GM19240 (cell line): ENCODE measurements at regions not wholly inside any gene's neighbourhood (a gene's known extent, or its start where the extent isn't known, plus 50 kb on each side); places are given as distances from the start of the nearest gene placed in this dataset.

Experiments used
- DNase-seq: peaks from one replicate; pipeline ENCODE4 v3.0.0; 2011; ENCODE audit warnings: low spot score; ENCODE audit not compliant: insufficient read length

DNA sequence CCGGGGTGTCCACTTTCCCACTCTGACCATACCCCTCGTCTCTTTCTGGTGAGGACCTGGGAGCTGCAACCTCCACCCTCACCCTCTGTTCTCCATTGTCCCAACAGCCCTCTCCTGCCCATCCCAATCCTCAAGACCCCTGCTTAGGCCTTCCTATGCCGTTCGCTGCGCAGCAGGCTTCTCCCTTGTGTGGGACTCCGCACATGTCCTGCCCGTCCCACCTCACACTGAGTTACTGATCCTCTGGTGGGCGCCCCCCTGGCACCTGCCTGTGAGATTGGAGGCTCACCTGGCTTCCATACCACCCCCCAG lies 119.5 kb upstream of the SNTG2 start:
- no peak for DNase-seq

DNA sequence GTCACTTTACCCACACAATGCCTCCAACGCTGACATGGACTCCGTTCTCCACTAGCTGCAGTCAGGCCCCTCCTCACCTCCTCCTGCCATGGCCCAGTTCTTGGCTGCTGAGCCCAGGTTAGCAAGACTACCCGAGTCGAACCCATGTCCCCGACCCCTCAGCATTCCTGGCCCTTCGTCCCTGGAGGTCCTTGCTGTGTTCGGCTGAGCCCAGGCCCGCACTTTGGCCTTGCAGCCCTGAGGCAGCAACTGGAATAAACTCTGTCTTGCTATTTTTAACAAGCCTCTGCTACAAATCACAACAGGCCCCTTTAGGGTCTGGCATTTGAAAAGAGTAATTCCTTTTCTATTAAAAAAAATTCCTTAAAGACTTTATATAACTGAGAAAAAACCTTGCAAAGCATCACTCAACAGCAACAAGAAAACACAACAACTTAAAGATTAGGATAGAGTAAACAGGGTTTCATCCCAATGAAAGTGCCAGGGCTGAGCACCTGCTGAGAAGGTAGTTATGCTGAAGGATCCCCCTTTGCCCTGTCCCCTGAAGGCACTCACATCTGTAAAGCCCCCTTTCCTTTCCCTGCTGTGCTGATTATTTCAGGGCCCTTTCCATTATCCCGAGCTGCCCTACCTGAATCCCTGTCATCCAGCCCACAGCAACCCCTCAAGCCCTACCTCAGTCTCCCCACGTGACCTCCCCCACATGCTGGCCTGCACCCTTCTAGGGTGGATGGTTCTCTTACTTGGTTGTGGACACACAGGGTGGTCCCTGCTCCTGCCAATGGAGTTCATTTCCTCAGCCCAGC lies 120.0 kb upstream of the SNTG2 start:
- no peak for DNase-seq

DNA sequence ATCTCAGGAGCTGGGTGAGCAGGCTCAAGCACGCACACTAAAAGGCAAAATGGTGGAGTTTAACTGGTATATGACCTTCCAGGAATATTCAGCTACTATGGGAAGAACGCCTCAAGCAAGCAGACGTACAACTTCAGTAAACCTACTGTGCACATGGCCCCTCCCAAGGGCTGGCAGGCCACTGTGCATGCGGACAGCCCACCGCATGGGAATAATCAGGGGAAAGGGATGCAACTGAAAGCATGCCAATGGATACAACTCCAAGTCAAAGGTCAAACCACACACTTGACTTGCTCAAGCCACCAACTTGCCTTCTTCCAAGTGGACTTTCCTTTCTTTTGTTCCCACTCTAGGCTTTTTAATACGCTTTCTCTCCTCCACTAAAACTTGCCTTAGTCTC lies 121.6 kb upstream of the SNTG2 start:
- DNase-seq, result no peak

DNA sequence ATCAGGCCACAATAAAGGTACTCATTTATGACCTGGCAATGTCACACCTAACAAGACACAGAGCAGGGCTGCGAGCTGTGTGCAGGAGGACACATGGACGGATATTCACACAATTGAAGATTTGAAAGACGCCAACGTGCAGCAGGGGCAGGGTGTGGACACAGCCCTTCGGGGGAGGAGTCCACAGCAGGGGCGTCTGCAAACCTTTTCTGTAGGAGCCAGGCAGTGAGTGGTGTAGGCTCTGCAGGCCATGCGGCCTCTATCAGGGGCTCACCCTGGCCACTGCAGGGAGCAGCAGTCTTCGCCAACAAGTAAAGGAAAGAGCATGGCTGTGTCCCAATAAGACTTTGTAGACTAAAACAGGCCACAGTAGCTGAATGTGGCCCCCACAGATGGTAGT lies 125.7 kb upstream of the SNTG2 start:
- DNase-seq, result no peak

DNA sequence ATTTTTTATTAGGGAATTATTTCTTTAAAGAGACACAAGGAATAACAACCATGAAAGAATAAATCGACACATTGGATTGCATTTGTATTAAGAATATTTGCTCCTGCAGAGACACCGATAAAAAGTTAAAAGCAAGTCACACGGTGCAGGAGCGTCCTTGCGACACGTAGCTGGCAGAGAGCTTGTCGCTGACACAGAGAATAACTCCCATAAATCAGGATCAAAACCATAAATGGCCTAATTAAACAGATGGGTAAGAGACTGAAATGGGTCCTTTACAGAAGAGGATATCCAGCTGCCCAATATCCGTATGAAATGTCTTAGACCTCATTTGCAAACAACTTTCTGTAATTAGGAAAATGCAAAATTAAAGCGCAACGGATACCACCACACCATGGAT lies 126.1 kb upstream of the SNTG2 start:
- DNase-seq, result no peak

DNA sequence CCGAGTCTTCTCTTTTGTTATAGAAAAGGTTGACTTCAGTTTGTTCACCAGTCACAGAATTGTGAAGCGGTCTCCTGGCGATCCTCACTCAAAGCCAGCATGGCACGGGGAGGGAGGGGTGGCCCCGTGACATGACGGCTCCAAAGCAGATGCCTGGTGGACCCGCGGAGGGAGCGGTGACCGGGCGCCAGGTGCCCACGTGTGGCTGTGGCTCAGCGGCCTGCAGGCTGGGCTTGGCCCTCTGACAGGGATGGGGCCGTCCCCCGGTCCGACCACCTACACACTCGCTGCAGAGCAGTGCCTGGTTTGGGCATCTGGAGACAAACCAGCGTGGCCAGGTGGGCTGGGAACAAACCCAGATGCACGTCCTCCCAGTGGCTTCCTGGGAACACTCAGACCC lies 129.1 kb upstream of the SNTG2 start:
- DNase-seq, result no peak

DNA sequence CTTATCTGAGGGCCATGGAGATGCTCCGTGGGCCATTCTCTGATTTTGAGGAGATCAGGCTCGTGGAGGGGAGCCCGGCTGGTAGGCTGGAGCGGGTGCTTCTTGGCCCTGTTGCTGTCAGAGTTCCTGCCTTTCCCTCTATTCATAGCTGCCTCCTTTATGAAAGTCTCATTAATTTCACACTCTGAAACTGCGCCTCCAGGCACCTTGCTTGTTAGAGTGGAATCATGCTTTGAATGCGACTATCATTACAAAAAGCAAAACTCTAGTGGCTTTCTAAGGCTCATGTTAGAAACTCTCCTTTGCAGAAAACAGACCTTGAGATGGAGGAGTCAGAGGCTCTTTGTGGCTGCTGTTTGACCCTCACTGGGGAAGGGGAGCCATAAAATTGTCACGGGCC lies 131.0 kb upstream of the SNTG2 start:
- DNase-seq, result no peak

DNA sequence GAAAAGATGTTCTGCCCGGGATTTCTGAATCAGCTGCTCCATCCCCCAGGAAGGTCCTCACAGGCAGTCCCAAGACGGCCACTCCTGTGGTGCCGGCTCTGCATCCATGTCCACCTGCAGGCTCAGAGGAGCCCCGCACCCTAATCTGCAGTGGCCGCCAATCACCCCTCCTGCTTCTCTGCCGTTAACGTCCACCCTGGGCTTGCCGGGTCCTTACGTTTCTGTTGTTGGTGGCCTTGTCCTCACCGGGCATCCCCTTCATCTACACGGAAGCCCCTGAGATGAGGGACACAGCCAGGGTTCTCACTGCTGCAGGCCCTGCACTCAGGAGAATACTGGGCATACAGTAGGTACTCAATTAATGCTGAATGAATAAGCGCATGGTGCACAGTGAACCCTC lies 131.5 kb upstream of the SNTG2 start:
- no peak for DNase-seq

DNA sequence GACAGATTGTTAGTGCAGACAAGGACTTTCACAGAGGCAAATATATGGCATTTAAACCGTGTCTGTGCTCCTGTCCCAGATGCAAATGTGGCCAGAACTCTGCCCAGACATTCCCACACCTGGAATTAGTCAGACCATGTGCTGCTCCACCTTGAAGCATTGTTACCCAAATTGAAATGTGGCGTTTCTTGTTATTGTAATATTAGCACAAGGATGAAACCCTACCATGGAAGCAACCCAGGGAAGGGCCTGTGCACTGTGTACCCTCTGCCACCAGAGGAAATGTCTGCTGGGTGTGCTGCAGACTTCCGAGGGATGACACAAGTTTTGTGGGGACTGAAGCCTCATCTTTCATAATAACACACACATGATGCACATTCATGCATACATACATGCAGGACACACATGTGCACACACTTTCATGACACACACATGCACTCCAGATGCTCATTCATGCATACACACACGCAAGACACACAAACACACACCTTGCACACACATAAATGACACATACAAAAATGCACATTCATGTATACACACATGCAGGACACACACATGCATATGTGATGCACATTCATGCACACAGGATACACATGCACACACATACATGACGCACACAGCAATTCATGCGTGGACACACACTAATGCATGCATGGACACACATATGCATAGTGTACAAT lies 133.2 kb upstream of the SNTG2 start:
- DNase-seq, result no peak

DNA sequence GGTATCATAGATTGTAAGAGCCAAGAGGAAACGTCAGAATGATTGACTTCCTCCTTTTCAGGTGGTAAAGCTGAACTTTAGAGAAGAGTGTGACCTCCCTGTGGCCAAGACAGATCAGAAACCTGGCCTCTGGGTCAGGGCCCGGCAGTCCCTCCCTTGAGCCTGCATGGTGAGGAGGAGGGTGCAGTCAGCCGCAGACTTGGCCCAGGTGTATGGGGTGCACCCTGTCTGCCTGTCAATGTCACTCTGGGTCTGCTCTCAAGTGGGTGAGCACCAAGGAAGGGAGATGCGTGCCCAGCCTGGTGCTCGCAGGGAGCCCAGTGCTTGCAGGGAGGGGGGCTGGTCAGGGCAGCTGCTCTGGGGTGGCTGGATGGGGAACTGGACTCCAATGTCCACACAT lies 134.4 kb upstream of the SNTG2 start:
- DNase-seq, result no peak

DNA sequence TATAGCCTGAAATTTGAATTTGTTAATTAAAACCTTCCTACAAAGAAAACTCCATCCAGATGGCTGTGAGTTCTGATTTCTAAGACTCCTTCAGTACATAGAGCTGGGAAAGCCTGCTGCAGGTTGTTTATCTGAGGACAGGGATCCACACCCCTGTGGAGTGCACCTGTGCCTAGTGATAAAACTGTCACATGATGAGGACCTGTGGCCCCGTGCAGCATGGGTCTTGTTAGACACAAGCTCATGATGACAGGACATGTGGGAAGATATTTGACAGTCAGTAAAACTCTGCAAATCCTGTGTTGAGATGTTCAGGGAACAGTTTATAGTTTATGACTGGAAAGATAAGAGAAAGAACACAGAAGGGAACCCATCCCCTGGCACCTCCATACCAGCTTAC lies 133.2 kb upstream of the TMEM18 start:
- no peak for DNase-seq

DNA sequence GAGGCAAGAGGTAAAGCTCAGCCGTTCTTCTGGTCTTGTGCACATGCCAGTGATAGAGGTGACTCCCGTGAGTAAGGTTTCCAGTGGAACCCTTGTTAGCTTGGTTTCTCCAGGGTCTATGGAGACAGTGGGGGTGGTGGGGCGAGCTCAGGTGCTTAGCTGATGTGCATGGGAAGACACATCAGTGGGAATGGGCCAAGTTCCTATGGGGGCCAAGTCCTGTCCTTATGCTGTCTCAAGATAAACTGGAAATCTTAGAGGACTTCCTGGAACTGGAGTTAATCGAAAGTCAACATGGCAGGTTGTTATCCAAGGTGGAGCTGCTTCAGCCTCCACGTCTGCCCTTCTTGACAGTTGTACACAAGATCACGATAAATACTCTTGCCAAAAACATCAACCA lies 130.1 kb upstream of the TMEM18 start:
- no peak for DNase-seq

DNA sequence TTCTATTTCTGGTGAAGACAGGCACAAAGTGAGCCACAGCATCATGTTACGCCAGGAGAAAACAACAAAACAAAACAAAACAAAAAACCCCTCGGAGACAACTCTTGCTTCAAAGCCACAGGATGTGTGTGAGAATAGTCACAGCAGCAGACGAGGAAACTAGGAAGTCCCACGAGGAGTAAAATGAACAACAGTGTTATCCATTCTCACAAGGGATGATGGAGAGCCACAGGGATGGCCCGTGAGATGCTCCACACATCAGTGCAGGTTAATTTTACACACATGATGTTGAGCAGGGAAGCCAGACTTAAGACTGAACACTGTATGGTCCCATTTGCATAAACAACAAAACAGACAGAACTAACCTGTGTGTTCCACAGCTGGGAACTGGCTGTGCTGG lies 128.5 kb upstream of the TMEM18 start:
- DNase-seq, result no peak

DNA sequence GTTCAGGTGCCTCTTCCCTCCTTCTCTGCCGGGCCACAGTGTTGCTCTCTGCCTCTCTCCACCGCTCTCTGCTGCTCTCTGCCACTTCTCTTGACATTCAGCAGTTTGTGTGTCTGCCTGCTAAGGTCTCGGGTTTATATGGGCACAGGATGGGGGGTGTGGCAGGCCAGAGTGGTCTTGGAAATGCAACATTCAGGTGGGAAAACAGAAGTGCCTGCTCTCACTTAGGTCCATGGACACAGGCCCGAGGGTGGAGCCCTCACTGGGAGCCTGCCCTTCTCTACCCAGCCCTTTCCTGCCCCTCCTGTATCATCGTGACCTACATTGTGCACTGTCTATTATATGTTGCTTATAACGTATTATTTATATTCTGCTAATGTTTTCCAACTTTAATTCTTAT lies 120.8 kb upstream of the TMEM18 start:
- no peak for DNase-seq

DNA sequence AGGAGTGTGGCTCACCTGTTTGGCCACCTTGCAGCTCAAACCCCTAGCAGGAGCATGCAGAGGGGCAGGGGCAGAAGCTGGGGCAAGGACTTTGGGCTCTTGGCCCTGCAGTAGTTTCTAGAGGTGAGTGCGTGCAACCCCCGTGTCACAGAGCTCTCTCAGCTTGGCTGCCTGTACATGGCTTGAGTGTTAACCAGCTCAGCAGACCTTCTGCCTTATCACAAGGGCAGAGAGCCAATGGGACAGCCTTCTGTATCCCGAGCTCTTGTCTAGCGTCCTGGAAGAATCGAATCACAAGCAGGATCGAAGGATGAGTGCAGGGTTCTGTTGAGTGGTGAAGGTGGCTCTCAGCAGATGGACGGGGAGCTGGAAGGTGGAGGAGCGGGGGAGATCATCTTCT lies 120.3 kb upstream of the TMEM18 start:
- DNase-seq, result no peak

DNA sequence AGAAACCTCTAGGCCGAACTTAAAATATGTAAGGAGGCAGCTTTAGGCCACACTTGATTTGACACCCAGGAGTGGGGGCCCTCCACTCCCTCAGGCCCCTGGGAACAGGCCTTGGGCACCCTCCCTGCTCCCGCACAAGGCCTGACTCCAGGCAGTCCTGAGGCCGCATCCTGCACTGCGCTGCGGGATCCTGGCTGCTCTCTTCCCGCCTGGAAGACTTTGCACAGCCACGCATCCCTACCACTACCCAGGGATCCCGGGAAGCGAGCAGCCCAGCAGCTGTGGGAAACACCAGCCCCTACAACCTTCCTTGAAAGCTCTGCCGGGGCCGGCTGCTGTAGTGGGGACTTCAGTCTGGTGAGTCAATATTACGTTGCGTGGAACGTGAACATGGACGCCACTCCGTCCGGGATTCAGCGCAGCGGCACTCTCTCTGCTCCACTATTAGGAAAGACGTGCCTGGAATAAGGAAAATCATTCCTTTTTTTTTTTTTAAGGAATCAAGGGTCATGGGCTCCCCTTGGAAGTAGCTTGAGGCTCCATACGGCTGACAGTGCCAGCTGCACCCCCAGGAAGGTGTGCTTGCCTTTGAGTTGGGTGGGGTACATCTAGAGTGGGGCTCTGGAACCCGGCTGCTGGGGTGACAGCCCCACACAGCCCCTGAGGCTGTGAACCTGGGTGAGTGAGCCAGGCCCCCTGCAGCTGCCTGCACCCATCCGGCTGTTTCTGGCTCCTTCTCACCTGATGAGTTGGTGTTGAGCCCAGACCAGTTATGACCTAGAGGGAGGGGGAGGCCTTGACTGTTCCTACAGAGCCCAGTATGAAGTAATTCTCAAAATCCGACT lies 119.2 kb upstream of the TMEM18 start:
- DNase-seq, result no peak

DNA sequence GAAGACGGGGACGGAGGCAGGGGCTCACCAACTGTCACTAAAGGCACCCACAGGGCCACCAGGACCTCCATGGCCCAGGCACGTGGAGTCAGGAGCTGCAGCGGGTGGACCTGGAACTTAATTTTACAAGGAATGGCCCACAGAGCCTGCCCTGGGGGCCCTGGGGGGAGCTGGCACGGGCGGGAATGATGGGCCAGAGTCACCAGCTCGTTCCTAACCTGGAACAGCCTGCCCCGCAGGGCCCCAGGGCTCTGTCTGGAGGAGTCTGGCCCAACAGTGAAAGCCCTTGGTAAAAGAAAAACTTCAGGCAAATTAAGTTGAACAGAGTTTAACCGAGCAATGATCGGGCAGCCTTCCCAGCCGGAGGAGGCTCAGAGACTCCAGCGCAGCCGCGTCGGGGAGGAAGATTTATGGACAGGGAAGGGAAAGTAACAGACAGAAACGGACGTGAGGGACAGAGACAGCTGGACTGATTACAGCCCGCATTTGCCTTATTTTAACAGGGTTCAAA lies 118.4 kb upstream of the TMEM18 start:
- DNase-seq, result no peak

DNA sequence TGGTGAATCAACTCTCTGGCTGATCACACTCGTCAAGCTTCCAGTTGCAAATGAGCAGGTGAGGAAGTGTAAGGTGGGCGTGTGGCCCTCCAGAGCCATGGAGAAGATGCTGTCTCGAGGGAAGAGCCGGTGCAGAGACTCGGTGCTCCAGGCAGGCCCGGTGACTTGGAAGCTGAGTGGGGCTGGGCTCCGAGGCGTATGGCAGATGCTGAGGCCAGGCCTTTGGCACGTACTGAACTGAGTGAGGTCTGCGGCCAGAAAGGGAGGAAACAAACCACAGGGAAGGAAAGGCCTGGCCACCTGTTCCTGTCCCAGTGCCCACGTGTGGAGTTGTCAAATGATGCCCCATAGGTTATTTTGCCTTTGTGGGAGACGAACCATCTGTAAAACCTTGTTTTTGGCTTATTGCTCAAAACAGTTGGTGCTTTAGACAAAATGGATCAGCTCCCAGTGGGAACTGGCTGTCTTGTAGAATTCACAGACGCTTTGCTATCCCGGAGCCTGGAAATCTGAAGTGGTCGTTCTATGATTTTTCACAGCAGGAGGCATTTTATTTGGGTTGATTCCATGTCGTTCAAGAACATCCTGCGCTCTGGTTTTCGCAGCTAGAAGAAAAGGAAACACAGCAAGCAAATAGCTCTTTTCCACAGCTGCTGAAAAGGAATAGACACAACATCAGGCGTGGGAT lies 117.5 kb upstream of the TMEM18 start:
- DNase-seq, result no peak

DNA sequence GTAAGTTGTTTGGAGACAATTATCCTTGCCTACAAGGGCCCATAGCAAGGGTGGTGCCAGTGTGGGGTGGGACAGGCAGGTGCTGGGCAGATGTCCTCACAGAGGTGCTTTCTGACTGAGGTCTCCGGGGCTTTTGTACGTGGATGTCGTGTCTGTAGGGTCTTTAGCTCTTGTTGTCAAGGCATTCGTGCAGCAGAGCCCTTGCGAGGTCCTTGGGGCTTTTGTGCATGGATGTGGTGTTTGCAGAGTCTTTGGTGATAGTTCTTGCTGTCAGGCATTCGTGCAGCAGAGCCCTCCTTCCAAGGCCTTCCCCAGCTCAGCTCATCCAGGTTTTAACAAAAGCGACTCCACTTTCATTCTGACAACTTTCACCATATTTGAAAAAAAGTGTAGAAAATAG lies 116.0 kb upstream of the TMEM18 start:
- DNase-seq, result no peak

DNA sequence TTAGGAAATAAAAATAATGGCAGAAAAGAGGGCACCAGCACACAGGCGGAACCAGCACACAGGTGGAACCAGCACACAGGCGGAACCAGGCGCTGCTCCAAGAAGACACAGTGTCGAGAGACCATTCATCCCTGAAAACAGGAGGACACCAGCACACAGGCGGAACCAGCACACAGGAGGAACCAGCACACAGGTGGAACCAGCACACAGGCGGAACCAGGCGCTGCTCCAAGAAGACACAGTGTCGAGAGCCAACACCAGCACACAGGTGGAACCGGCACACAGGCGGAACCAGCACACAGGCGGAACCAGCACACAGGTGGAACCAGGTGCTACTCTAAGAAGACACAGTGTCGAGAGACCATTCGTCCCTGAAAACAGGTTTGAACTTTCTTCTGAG lies 115.5 kb upstream of the TMEM18 start:
- no peak for DNase-seq

DNA sequence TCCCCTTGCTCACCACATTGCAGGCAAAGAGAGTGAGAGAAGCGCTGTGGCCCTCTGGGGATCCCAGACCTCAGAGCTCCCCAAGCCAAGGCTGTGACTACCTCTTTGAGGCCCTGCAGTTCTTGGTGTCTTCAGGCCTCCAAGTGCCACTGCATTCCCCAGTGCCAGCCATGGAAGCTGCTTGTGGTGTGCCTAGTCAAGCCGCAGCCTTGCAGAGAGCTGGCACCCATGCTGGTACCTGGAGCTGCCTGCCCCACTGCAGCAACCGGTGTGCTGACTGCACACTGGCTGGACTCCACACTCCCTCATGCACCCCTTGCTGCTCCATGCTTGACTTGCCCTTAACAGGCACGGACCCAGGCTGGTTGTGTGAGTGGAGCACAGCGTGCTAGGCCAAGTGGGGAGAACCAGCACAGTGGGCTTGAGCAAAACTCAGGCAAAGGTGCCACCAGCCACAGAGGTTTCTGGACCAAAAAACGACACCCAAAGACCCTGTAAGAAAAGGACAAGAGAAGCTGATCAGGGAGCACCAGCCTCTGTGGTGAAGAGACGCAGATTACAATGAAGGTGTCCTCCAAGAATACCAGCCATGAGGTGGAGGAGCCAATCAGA lies 113.5 kb upstream of the TMEM18 start:
- DNase-seq, result no peak
